ENCODE measurements at regions not wholly inside any gene's neighbourhood (a gene's known extent, or its start where the extent isn't known, plus 50 kb on each side); places are given as distances from the start of the nearest gene placed in this dataset.

DNA sequence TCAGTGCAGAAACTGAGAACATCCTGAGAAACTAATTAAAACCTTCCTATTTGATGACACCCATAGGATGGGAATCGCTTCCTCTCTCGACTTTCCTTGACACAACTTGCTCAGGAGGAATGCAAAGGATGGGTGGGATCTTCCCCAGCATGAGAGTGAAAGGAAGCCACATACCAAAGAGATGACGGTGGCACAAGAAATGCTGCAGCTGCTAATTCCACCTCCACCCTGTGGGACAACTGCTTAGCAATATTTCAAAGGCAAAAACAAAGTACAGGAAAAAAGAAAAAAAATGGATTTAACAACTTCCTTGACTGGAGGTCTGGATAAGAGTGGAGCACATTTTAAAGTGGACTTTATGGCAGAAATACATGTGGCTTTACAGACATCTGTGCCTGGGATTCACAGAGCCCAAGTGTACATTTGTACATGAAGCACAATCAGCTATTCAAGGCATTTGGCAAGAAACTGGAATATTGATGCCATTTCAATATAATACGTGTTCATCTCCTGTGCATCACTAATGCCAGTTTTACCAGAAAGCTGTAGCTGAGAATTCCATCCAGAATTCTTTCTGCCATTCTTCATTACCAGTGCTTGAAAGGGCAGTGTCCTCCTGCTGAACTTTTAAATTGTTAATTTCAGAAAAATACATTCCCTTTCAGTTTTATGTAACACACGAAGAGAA lies 359.2 kb upstream of the ACTBL2 start:
- TF ChIP-seq, protein P1, sequence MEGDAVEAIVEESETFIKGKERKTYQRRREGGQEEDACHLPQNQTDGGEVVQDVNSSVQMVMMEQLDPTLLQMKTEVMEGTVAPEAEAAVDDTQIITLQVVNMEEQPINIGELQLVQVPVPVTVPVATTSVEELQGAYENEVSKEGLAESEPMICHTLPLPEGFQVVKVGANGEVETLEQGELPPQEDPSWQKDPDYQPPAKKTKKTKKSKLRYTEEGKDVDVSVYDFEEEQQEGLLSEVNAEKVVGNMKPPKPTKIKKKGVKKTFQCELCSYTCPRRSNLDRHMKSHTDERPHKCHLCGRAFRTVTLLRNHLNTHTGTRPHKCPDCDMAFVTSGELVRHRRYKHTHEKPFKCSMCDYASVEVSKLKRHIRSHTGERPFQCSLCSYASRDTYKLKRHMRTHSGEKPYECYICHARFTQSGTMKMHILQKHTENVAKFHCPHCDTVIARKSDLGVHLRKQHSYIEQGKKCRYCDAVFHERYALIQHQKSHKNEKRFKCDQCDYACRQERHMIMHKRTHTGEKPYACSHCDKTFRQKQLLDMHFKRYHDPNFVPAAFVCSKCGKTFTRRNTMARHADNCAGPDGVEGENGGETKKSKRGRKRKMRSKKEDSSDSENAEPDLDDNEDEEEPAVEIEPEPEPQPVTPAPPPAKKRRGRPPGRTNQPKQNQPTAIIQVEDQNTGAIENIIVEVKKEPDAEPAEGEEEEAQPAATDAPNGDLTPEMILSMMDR (IDR thresholded peaks at IDR 0.05; ENCODE audit: low read length), result no peak
- TF ChIP-seq EZH2 (IDR thresholded peaks at IDR 0.05; ENCODE audit: borderline replicate concordance, low read length), result no peak
- Histone ChIP-seq H3K79me2 (ENCODE audit: insufficient read depth, low read length) (no peaks in the 10 kb centered on the region), H3K4me2 (ENCODE audit: low read length) (no peak overlapping the region), H3K9me3 (ENCODE audit: low read length) (no peaks in the 10 kb centered on the region), H3K9me2 (ENCODE audit: low read depth, low read length) (no peaks in the 10 kb centered on the region), H2AFZ (ENCODE audit: low read length) (no peak overlapping the region), H3K9ac (ENCODE audit: low read length) (no peak overlapping the region), H3K27ac (ENCODE audit: low read depth, low read length, poor library complexity, severe bottlenecking) (no peak overlapping the region), H3K27me3 (ENCODE audit: insufficient read depth, low read length) (no peaks in the 10 kb centered on the region), H3F3A (ENCODE audit: insufficient read depth, low read length) (no peaks in the 10 kb centered on the region), H3K4me3 (ENCODE audit: low read depth, low read length, poor library complexity, severe bottlenecking) (no peak overlapping the region), H3K36me3 (ENCODE audit: insufficient read depth, low read length) (no peaks in the 10 kb centered on the region), H3K4me1 (ENCODE audit: insufficient read depth, low read length, severe bottlenecking) (no peaks in the 10 kb centered on the region), H4K20me1 (ENCODE audit: insufficient read depth, low read length) (no peaks in the 10 kb centered on the region)

DNA sequence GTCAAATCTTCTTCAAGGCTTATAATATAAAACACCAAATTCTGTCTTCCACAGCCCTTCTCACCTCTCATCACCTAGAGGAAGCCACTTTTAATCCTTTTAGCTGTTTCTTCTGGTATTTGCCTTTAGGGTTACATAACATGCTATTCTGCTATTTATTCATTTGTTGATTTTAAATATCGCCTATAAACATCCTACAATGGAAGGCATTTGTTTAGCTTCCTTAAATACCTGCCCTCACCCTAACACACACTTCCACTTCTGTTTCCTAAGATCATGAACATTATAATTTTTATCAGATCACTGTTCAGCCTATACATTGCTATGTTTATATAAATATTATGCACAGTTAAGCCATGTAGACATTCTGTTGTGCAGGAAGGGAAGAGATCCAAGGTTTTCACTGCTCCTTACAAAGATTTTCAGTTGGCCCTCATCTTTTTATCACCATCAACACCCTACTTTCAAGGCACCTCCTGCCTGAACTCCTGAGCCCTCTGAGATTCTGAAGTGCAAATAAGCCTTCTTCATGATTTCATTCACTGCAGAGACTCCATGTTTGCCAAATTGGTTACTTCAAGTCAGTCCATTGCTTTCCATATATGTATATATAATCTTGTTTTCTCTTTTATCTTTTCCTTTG lies 356.9 kb upstream of the ACTBL2 start:
- Histone ChIP-seq H3K4me2 (ENCODE audit: low read length) (no peak overlapping the region), H2AFZ (ENCODE audit: low read length) (no peak overlapping the region), H3K9ac (ENCODE audit: low read length) (no peak overlapping the region), H3F3A (ENCODE audit: insufficient read depth, low read length) (no peaks in the 10 kb centered on the region), H3K9me2 (ENCODE audit: low read depth, low read length) (no peaks in the 10 kb centered on the region), H3K36me3 (ENCODE audit: insufficient read depth, low read length) (no peaks in the 10 kb centered on the region), H3K27me3 (ENCODE audit: insufficient read depth, low read length) (no peaks in the 10 kb centered on the region), H3K4me1 (ENCODE audit: insufficient read depth, low read length, severe bottlenecking) (no peaks in the 10 kb centered on the region), H4K20me1 (ENCODE audit: insufficient read depth, low read length) (no peaks in the 10 kb centered on the region), H3K79me2 (ENCODE audit: insufficient read depth, low read length) (no peaks in the 10 kb centered on the region), H3K4me3 (ENCODE audit: low read depth, low read length, poor library complexity, severe bottlenecking) (no peak overlapping the region), H3K27ac (ENCODE audit: low read depth, low read length, poor library complexity, severe bottlenecking) (no peak overlapping the region), H3K9me3 (ENCODE audit: low read length) (no peaks in the 10 kb centered on the region)
- TF ChIP-seq, protein P1 (IDR thresholded peaks at IDR 0.05; ENCODE audit: low read length), result no peak
- no peak for TF ChIP-seq EZH2 (IDR thresholded peaks at IDR 0.05; ENCODE audit: borderline replicate concordance, low read length)

DNA sequence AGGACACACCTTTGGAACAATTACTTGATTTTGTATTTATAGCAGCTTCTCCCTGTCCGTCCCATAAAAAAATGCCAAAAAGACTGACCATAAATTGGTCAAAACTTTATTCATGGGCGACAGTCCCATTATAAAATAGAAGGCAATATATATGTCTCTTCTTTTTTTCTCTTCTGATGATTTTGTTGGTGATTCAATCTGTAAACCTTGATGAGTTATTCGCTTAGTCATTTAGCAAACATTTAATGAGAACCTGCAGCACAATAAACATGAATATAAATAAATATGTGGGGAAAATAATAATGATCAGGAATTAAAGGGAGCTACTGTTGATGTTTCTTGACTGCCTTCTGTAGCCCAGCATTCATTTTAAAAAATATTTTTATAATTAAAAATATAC lies 356.4 kb upstream of the ACTBL2 start:
- H3K9me2 ChIP-seq (ENCODE audit: low read depth, low read length), result no peaks in the 10 kb centered on the region
- H3K9ac ChIP-seq (ENCODE audit: low read length), result no peak overlapping the region
- H3K4me1 ChIP-seq (ENCODE audit: insufficient read depth, low read length, severe bottlenecking), result no peaks in the 10 kb centered on the region
- no peak overlapping the region for H3K4me2 ChIP-seq (ENCODE audit: low read length)
- H2AFZ ChIP-seq (ENCODE audit: low read length), result no peak overlapping the region
- no peaks in the 10 kb centered on the region for H3K36me3 ChIP-seq (ENCODE audit: insufficient read depth, low read length)
- H4K20me1 ChIP-seq (ENCODE audit: insufficient read depth, low read length), result no peaks in the 10 kb centered on the region
- H3F3A ChIP-seq (ENCODE audit: insufficient read depth, low read length), result no peaks in the 10 kb centered on the region
- no peaks in the 10 kb centered on the region for H3K27me3 ChIP-seq (ENCODE audit: insufficient read depth, low read length)
- H3K79me2 ChIP-seq (ENCODE audit: insufficient read depth, low read length), result no peaks in the 10 kb centered on the region
- no peak overlapping the region for H3K27ac ChIP-seq (ENCODE audit: low read depth, low read length, poor library complexity, severe bottlenecking)
- H3K9me3 ChIP-seq (ENCODE audit: low read length), result no peaks in the 10 kb centered on the region
- no peak overlapping the region for H3K4me3 ChIP-seq (ENCODE audit: low read depth, low read length, poor library complexity, severe bottlenecking)
- TF ChIP-seq, protein P1 (IDR thresholded peaks at IDR 0.05; ENCODE audit: low read length), result no peak
- TF ChIP-seq EZH2 (IDR thresholded peaks at IDR 0.05; ENCODE audit: borderline replicate concordance, low read length), result no peak
